Hepatocyte (in vitro differentiated cells): ENCODE measurements at regions not wholly inside any gene's neighbourhood (a gene's known extent, or its start where the extent isn't known, plus 50 kb on each side); places are given as distances from the start of the nearest gene placed in this dataset.

ENCODE experiments used
- EZH2 ChIP-seq: fragments of 200-600 bp; sonication (generic); IDR thresholded peaks from 2 replicates; pipeline ENCODE4 v1.6.1; 2016; ENCODE audit warnings: antibody characterized with exemption, mild to moderate bottlenecking, borderline replicate concordance
- EZH2phosphoT487 ChIP-seq: fragments of 200-600 bp; sonication (generic); IDR thresholded peaks from one replicate; pipeline ENCODE4 v1.6.1; 2018; ENCODE audit warnings: antibody characterized with exemption, mild to moderate bottlenecking, low read depth, moderate library complexity; ENCODE audit not compliant: unreplicated experiment, severe bottlenecking
- TF ChIP-seq, protein P1 (sequence below): fragments of 200-600 bp; sonication (generic); IDR thresholded peaks from 2 replicates; pipeline ENCODE4 v1.5.1; 2016; ENCODE audit warnings: antibody characterized with exemption, mild to moderate bottlenecking; ENCODE audit not compliant: poor library complexity

DNA sequence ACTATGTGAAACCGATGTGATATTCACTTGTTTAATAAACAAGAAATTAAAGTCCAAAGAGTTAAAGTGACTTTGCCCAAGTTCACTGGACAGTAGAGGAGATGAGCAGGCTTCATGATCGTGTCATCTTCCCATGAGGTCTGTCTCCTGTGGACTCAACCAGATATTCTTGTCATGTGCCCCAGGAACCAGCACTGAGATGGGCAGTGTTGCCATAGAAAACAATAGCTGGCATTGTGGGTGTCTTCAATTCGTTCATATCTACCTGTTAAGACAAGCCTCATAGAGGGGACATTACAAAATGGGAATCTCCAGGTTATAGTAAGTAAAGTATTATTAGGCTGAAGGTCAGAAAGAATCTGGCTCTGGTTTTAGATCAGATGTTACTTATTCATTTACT is 184.8 kb upstream of the BCL6 start:
- TF ChIP-seq, protein P1, sequence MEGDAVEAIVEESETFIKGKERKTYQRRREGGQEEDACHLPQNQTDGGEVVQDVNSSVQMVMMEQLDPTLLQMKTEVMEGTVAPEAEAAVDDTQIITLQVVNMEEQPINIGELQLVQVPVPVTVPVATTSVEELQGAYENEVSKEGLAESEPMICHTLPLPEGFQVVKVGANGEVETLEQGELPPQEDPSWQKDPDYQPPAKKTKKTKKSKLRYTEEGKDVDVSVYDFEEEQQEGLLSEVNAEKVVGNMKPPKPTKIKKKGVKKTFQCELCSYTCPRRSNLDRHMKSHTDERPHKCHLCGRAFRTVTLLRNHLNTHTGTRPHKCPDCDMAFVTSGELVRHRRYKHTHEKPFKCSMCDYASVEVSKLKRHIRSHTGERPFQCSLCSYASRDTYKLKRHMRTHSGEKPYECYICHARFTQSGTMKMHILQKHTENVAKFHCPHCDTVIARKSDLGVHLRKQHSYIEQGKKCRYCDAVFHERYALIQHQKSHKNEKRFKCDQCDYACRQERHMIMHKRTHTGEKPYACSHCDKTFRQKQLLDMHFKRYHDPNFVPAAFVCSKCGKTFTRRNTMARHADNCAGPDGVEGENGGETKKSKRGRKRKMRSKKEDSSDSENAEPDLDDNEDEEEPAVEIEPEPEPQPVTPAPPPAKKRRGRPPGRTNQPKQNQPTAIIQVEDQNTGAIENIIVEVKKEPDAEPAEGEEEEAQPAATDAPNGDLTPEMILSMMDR = no peak
- TF ChIP-seq EZH2 (no peak), EZH2phosphoT487 (no peak)
